ENCODE measurements at regions not wholly inside any gene's neighbourhood (a gene's known extent, or its start where the extent isn't known, plus 50 kb on each side); places are given as distances from the start of the nearest gene placed in this dataset.

GRCh38 chr12:46674129-46674528 lies 151.7 kb downstream of the SLC38A4 start:
- no peak overlapping the region for H3K4me3 ChIP-seq (ENCODE audit: low read length)
- DNase-seq (ENCODE audit: low read depth) = peak; percentile 70
- no peak for TF ChIP-seq CTCF (IDR thresholded peaks at IDR 0.05; ENCODE audit: insufficient read depth, low read depth, low read length, missing control alignments)

DNA sequence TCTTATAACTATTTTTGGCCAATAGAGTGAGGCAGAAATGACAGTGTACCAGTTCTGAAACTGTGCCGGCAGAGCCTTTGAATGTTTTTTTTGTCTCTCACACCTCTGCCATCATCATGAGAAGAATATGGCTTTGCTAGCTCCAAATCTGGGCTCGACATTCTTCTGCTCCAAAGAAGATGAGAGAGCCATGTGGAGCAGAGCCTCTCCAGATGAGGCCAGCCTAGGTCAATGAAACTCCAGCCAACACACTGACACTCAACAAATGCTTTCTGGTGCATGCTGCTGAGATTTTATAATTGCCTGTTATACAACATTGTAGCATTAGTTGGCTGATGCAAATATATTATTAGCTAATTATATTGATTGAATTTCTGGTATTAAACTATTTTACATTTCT lies 154.7 kb downstream of the SLC38A4 start:
- no peak for DNase-seq (ENCODE audit: low read depth)
- no peak for TF ChIP-seq CTCF (IDR thresholded peaks at IDR 0.05; ENCODE audit: insufficient read depth, low read depth, low read length, missing control alignments)
- no peak overlapping the region for H3K4me3 ChIP-seq (ENCODE audit: low read length)

GRCh38 chr12:46670636-46671035 lies 155.2 kb downstream of the SLC38A4 start:
- DNase-seq (ENCODE audit: low read depth) = no peak
- H3K4me3 ChIP-seq (ENCODE audit: low read length) = no peak overlapping the region
- no peak for TF ChIP-seq CTCF (IDR thresholded peaks at IDR 0.05; ENCODE audit: insufficient read depth, low read depth, low read length, missing control alignments)

DNA sequence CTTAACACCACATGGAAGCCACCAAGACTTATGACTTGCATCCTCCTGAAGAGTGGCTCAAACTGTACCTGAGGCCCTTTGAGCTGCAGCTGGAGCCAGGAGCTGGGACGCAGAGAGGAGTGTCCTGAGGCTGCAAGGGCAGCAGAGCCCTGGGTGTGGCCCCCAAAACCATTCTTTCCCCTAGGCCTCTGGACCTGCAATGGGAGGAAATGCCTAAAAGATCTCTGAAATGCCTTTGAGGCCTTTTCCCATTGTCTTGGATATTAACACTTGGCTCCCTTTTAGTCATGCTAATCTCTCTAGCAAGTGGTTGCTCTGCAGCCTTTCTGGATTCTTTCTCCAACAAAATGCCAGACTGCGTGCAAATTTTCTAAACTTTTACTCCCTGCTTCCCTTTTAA lies 156.1 kb downstream of the SLC38A4 start:
- no peak for TF ChIP-seq CTCF (IDR thresholded peaks at IDR 0.05; ENCODE audit: insufficient read depth, low read depth, low read length, missing control alignments)
- DNase-seq (ENCODE audit: low read depth) = no peak
- H3K4me3 ChIP-seq (ENCODE audit: low read length) = no peak overlapping the region

DNA sequence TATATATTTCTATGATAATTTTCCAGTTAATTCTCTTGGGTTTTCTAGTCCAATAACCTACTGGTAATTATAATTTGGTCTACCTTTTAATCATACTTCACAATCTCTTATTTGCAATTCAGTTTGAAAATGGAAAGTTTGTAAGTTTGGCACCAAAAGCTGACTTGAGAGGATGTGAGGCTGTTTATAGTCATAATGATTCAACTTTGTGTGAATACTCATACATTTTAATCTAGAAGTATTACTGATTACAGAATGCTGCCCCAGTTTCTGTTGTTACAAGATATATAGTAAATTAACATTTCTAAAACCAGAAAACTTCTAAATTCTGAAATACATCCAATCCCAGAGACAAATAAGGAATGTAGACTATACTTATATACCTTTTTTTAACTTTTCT lies 158.2 kb downstream of the SLC38A4 start:
- DNase-seq (ENCODE audit: low read depth) = peak; percentile 39

DNA sequence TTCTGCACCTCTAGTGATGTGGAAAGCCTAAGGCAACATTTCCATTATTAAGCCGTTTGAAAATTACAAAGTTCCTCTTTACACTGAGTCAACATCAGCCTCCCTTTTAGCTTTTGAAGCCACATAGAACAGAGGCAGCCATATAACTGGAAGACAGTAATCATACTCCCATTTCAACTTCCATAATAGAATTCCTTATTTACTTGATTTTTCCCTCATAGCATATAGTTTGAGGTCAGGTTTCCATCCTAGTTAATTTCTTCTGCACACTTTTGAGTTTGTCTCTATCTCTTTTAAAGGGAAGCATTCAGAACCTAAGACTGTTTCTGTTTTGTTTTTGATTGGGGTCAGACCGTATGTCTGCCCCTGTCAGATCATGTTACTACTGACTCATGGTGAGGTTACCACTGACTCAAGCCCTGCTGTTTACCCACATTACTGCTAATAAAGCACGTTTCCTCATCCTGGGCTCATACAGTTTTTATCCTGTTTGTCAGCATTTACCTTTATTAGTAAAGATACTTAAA lies 161.0 kb downstream of the SLC38A4 start:
- peak; percentile 96 for DNase-seq (ENCODE audit: low read depth)
- peak overlapping the region; percentile 12 for H3K4me3 ChIP-seq (ENCODE audit: low read length)
- TF ChIP-seq CTCF (IDR thresholded peaks at IDR 0.05; ENCODE audit: insufficient read depth, low read depth, low read length, missing control alignments) = no peak

More for the DNA sequence above, 158.2 kb downstream of the SLC38A4 start:
- H3K4me3 ChIP-seq (ENCODE audit: low read length) = no peak overlapping the region
- no peak for TF ChIP-seq CTCF (IDR thresholded peaks at IDR 0.05; ENCODE audit: insufficient read depth, low read depth, low read length, missing control alignments)

- H3K4me3 ChIP-seq (ENCODE audit: low read length) = no peak overlapping the region
- DNase-seq (ENCODE audit: low read depth) = peak; percentile 75
- TF ChIP-seq CTCF (IDR thresholded peaks at IDR 0.05; ENCODE audit: insufficient read depth, low read depth, low read length, missing control alignments) = no peak
Measured at GRCh38 chr12:46663318-46663717, 162.5 kb downstream of the SLC38A4 start.

Data from epithelial cell of esophagus (primary cell).